SK-N-MC (cell line): ENCODE measurements at regions not wholly inside any gene's neighbourhood (a gene's known extent, or its start where the extent isn't known, plus 50 kb on each side); places are given as distances from the start of the nearest gene placed in this dataset.

Source experiments
- EZH2 ChIP-seq: fragments of 200-600 bp; sonication (generic); IDR thresholded peaks from one replicate; pipeline ENCODE4 v1.6.1; 2017; ENCODE audit warnings: antibody characterized with exemption
- POLR2AphosphoS5 ChIP-seq: IDR thresholded peaks from 2 replicates; pipeline ENCODE4 v1.6.1; 2012; ENCODE audit warnings: mild to moderate bottlenecking, low read depth, low read length, borderline replicate concordance

GRCh38 chr18:67211646-67212045 lies 304.9 kb downstream of the DSEL start:
- TF ChIP-seq EZH2, result no peak
- TF ChIP-seq POLR2AphosphoS5, result no peak
